ENCODE measurements at regions not wholly inside any gene's neighbourhood (a gene's known extent, or its start where the extent isn't known, plus 50 kb on each side); places are given as distances from the start of the nearest gene placed in this dataset.
"Not testable (repeated sequence)": the region's sequence is repeated elsewhere in the genome, so short reads cannot be mapped to it uniquely, and the experiment has no call there.

GRCh38 chr7:145474009-145474686 lies 638.3 kb upstream of the TPK1 start:
- DNase-seq: no peak
- Histone ChIP-seq H3K9me3 (ENCODE audit: control insufficient read depth in 2 of 2, insufficient read depth in 1 of 2, low read depth in 1 of 2, low read length in 1 of 2) (peaks cover 0 to 9% of the 10 kb centered on the region in 2 donors), H3K36me3 (ENCODE audit: control insufficient read depth in 3 of 3, insufficient read depth in 2 of 3, low read depth in 1 of 3, low read length in 3 of 3) (no peaks in the 10 kb centered on the region), H3K27ac (ENCODE audit: low read depth in 1 of 3, low read length in 2 of 3) (no peak overlapping the region), H3K27me3 (ENCODE audit: control insufficient read depth in 3 of 3, insufficient read depth in 3 of 3, low read length in 3 of 3) (no peaks in the 10 kb centered on the region), H3K4me1 (ENCODE audit: control insufficient read depth in 3 of 3, insufficient read depth in 2 of 3, low read depth in 1 of 3, low read length in 2 of 3) (no peaks in the 10 kb centered on the region), H3K4me3 (ENCODE audit: low read depth in 1 of 3, low read length in 3 of 3) (no peak overlapping the region)
- no peak for FAIRE-seq
- 66 to 69% (median 69%) methylated on average over 7 of the region's 7 CpGs for WGBS, 3 donors

GRCh38 chr7:145471883-145472282 lies 636.0 kb upstream of the TPK1 start:
- DNase-seq: no peak

GRCh38 chr7:145464287-145464686 lies 628.4 kb upstream of the TPK1 start:
- peak; percentile 96 for FAIRE-seq
- Histone ChIP-seq H3K36me3 (ENCODE audit: control insufficient read depth in 3 of 3, insufficient read depth in 2 of 3, low read depth in 1 of 3, low read length in 3 of 3) (no peaks in the 10 kb centered on the region), H3K9me3 (ENCODE audit: control insufficient read depth in 2 of 2, insufficient read depth in 1 of 2, low read depth in 1 of 2, low read length in 1 of 2) (peaks cover 0 to 11% of the 10 kb centered on the region in 2 donors), H3K4me1 (ENCODE audit: control insufficient read depth in 3 of 3, insufficient read depth in 2 of 3, low read depth in 1 of 3, low read length in 2 of 3) (no peaks in the 10 kb centered on the region), H3K27me3 (ENCODE audit: control insufficient read depth in 3 of 3, insufficient read depth in 3 of 3, low read length in 3 of 3) (no peaks in the 10 kb centered on the region), H3K4me3 (ENCODE audit: low read depth in 1 of 3, low read length in 3 of 3) (no peak overlapping the region), H3K27ac (ENCODE audit: low read depth in 1 of 3, low read length in 2 of 3) (no peak overlapping the region)
- DNase-seq: no peak
- 41 to 61% (median 52%) methylated on average over 1 of the region's 1 CpG for WGBS, 3 donors

More at GRCh38 chr7:145471883-145472282, 636.0 kb upstream of the TPK1 start:
- FAIRE-seq: no peak
- no peak overlapping the region for H3K27ac ChIP-seq (ENCODE audit: low read depth in 1 of 3, low read length in 2 of 3)
- no peaks in the 10 kb centered on the region for H3K36me3 ChIP-seq (ENCODE audit: control insufficient read depth in 3 of 3, insufficient read depth in 2 of 3, low read depth in 1 of 3, low read length in 3 of 3)
- WGBS, 3 donors: 32 to 50% (median 40%) methylated on average over 2 of the region's 2 CpGs
- H3K4me1 ChIP-seq (ENCODE audit: control insufficient read depth in 3 of 3, insufficient read depth in 2 of 3, low read depth in 1 of 3, low read length in 2 of 3): no peaks in the 10 kb centered on the region
- peaks cover 0 to 5% of the 10 kb centered on the region in 2 donors for H3K9me3 ChIP-seq (ENCODE audit: control insufficient read depth in 2 of 2, insufficient read depth in 1 of 2, low read depth in 1 of 2, low read length in 1 of 2)
- H3K4me3 ChIP-seq (ENCODE audit: low read depth in 1 of 3, low read length in 3 of 3): no peak overlapping the region
- H3K27me3 ChIP-seq (ENCODE audit: control insufficient read depth in 3 of 3, insufficient read depth in 3 of 3, low read length in 3 of 3): no peaks in the 10 kb centered on the region

GRCh38 chr7:145462463-145462862 lies 626.6 kb upstream of the TPK1 start:
- H3K9me3 ChIP-seq (ENCODE audit: control insufficient read depth in 2 of 2, insufficient read depth in 1 of 2, low read depth in 1 of 2, low read length in 1 of 2): peaks cover 0 to 8% of the 10 kb centered on the region in 2 donors
- no peaks in the 10 kb centered on the region for H3K27me3 ChIP-seq (ENCODE audit: control insufficient read depth in 3 of 3, insufficient read depth in 3 of 3, low read length in 3 of 3)
- WGBS, 3 donors: 69 to 77% (median 74%) methylated on average over 4 of the region's 4 CpGs
- DNase-seq (no peak), FAIRE-seq (no peak)
- no peaks in the 10 kb centered on the region for H3K36me3 ChIP-seq (ENCODE audit: control insufficient read depth in 3 of 3, insufficient read depth in 2 of 3, low read depth in 1 of 3, low read length in 3 of 3)
- H3K4me1 ChIP-seq (ENCODE audit: control insufficient read depth in 3 of 3, insufficient read depth in 2 of 3, low read depth in 1 of 3, low read length in 2 of 3): no peaks in the 10 kb centered on the region
- H3K27ac ChIP-seq (ENCODE audit: low read depth in 1 of 3, low read length in 2 of 3): no peak overlapping the region
- no peak overlapping the region for H3K4me3 ChIP-seq (ENCODE audit: low read depth in 1 of 3, low read length in 3 of 3)

GRCh38 chr7:145434811-145435210 lies 599.0 kb upstream of the TPK1 start:
- DNase-seq (no peak), FAIRE-seq (no peak)
- no peak overlapping the region for H3K27ac ChIP-seq (ENCODE audit: low read depth in 1 of 3, low read length in 2 of 3)
- H3K4me1 ChIP-seq (ENCODE audit: control insufficient read depth in 3 of 3, insufficient read depth in 2 of 3, low read depth in 1 of 3, low read length in 2 of 3): no peaks in the 10 kb centered on the region
- H3K27me3 ChIP-seq (ENCODE audit: control insufficient read depth in 3 of 3, insufficient read depth in 3 of 3, low read length in 3 of 3): no peaks in the 10 kb centered on the region
- 85 to 95% (median 92%) methylated on average over 7 of the region's 7 CpGs for WGBS, 3 donors
- no peaks in the 10 kb centered on the region for H3K36me3 ChIP-seq (ENCODE audit: control insufficient read depth in 3 of 3, insufficient read depth in 2 of 3, low read depth in 1 of 3, low read length in 3 of 3)
- H3K9me3 ChIP-seq (ENCODE audit: control insufficient read depth in 2 of 2, insufficient read depth in 1 of 2, low read depth in 1 of 2, low read length in 1 of 2): peaks cover 0 to 6% of the 10 kb centered on the region in 2 donors
- H3K4me3 ChIP-seq (ENCODE audit: low read depth in 1 of 3, low read length in 3 of 3): no peak overlapping the region

- WGBS, 3 donors: 82 to 93% (median 87%) methylated on average over 1 of the region's 1 CpG
- DNase-seq: no peak
Observed at GRCh38 chr7:145431834-145432233, 596.0 kb upstream of the TPK1 start.

GRCh38 chr7:145418481-145418880 lies 582.6 kb upstream of the TPK1 start:
- not testable (repeated sequence) for H3K36me3 ChIP-seq (ENCODE audit: control insufficient read depth in 3 of 3, insufficient read depth in 2 of 3, low read depth in 1 of 3, low read length in 3 of 3); DNase-seq; H3K27me3 ChIP-seq (ENCODE audit: control insufficient read depth in 3 of 3, insufficient read depth in 3 of 3, low read length in 3 of 3); H3K27ac ChIP-seq (ENCODE audit: low read depth in 1 of 3, low read length in 2 of 3); FAIRE-seq; H3K9me3 ChIP-seq (ENCODE audit: control insufficient read depth in 2 of 2, insufficient read depth in 1 of 2, low read depth in 1 of 2, low read length in 1 of 2); H3K4me1 ChIP-seq (ENCODE audit: control insufficient read depth in 3 of 3, insufficient read depth in 2 of 3, low read depth in 1 of 3, low read length in 2 of 3); H3K4me3 ChIP-seq (ENCODE audit: low read depth in 1 of 3, low read length in 3 of 3)
- 82 to 87% (median 86%) methylated on average over 8 of the region's 8 CpGs for WGBS, 3 donors

More at GRCh38 chr7:145431834-145432233, 596.0 kb upstream of the TPK1 start:
- no peaks in the 10 kb centered on the region for H3K4me1 ChIP-seq (ENCODE audit: control insufficient read depth in 3 of 3, insufficient read depth in 2 of 3, low read depth in 1 of 3, low read length in 2 of 3)
- FAIRE-seq: no peak
- H3K4me3 ChIP-seq (ENCODE audit: low read depth in 1 of 3, low read length in 3 of 3): no peak overlapping the region
- no peak overlapping the region for H3K27ac ChIP-seq (ENCODE audit: low read depth in 1 of 3, low read length in 2 of 3)
- H3K27me3 ChIP-seq (ENCODE audit: control insufficient read depth in 3 of 3, insufficient read depth in 3 of 3, low read length in 3 of 3): no peaks in the 10 kb centered on the region
- peaks cover 0 to 13% of the 10 kb centered on the region in 2 donors for H3K9me3 ChIP-seq (ENCODE audit: control insufficient read depth in 2 of 2, insufficient read depth in 1 of 2, low read depth in 1 of 2, low read length in 1 of 2)
- H3K36me3 ChIP-seq (ENCODE audit: control insufficient read depth in 3 of 3, insufficient read depth in 2 of 3, low read depth in 1 of 3, low read length in 3 of 3): no peaks in the 10 kb centered on the region

- Histone ChIP-seq H3K4me3 (ENCODE audit: low read depth in 1 of 3, low read length in 3 of 3) (no peak overlapping the region), H3K36me3 (ENCODE audit: control insufficient read depth in 3 of 3, insufficient read depth in 2 of 3, low read depth in 1 of 3, low read length in 3 of 3) (no peaks in the 10 kb centered on the region), H3K9me3 (ENCODE audit: control insufficient read depth in 2 of 2, insufficient read depth in 1 of 2, low read depth in 1 of 2, low read length in 1 of 2) (no peaks in the 10 kb centered on the region), H3K4me1 (ENCODE audit: control insufficient read depth in 3 of 3, insufficient read depth in 2 of 3, low read depth in 1 of 3, low read length in 2 of 3) (no peaks in the 10 kb centered on the region), H3K27ac (ENCODE audit: low read depth in 1 of 3, low read length in 2 of 3) (no peak overlapping the region), H3K27me3 (ENCODE audit: control insufficient read depth in 3 of 3, insufficient read depth in 3 of 3, low read length in 3 of 3) (no peaks in the 10 kb centered on the region)
- no peak for DNase-seq
- no peak for FAIRE-seq
- WGBS, 3 donors: 60 to 66% (median 64%) methylated on average over 3 of the region's 3 CpGs
Observed at GRCh38 chr7:145411066-145411465, 575.2 kb upstream of the TPK1 start.

GRCh38 chr7:145398758-145399157 lies 562.9 kb upstream of the TPK1 start:
- Histone ChIP-seq H3K4me1 (ENCODE audit: control insufficient read depth in 3 of 3, insufficient read depth in 2 of 3, low read depth in 1 of 3, low read length in 2 of 3) (no peaks in the 10 kb centered on the region), H3K27ac (ENCODE audit: low read depth in 1 of 3, low read length in 2 of 3) (no peak overlapping the region), H3K27me3 (ENCODE audit: control insufficient read depth in 3 of 3, insufficient read depth in 3 of 3, low read length in 3 of 3) (no peaks in the 10 kb centered on the region), H3K36me3 (ENCODE audit: control insufficient read depth in 3 of 3, insufficient read depth in 2 of 3, low read depth in 1 of 3, low read length in 3 of 3) (no peaks in the 10 kb centered on the region), H3K4me3 (ENCODE audit: low read depth in 1 of 3, low read length in 3 of 3) (no peak overlapping the region), H3K9me3 (ENCODE audit: control insufficient read depth in 2 of 2, insufficient read depth in 1 of 2, low read depth in 1 of 2, low read length in 1 of 2) (peaks cover 0 to 5% of the 10 kb centered on the region in 2 donors)
- FAIRE-seq: no peak
- DNase-seq: no peak
- WGBS, 3 donors: 47 to 54% (median 53%) methylated on average over 1 of the region's 1 CpG

All from small intestine (tissue), 7 donors.